GM19023 (cell line): ENCODE measurements at regions not wholly inside any gene's neighbourhood (a gene's known extent, or its start where the extent isn't known, plus 50 kb on each side); places are given as distances from the start of the nearest gene placed in this dataset.
A peak's percentile ranks its signal among the peaks of the same experiment; 100 is the strongest.

ENCODE experiments used
- ATAC-seq: cut with Tn5 transposase; IDR thresholded peaks from one replicate; pipeline ENCODE4 v1.9.1; 2021; ENCODE audit warnings: mild to moderate bottlenecking, moderate library complexity; ENCODE audit not compliant: unreplicated experiment

GRCh38 chr4:121526509-121526908 is 145.7 kb upstream of the QRFPR start:
- ATAC-seq, result no peak

- no peak for ATAC-seq
Observed at GRCh38 chr4:121519236-121519838, 138.5 kb upstream of the QRFPR start.

GRCh38 chr4:121517241-121517640 is 136.4 kb upstream of the QRFPR start:
- ATAC-seq, result no peak

GRCh38 chr4:121514443-121514842 is 133.6 kb upstream of the QRFPR start:
- ATAC-seq, result no peak

GRCh38 chr4:121510341-121510874 is 129.6 kb upstream of the QRFPR start:
- ATAC-seq, result peak; percentile 76

- ATAC-seq, result no peak
Observed at GRCh38 chr4:121485190-121485804, 104.5 kb upstream of the QRFPR start.

GRCh38 chr4:121484633-121485032 is 103.8 kb upstream of the QRFPR start:
- ATAC-seq, result peak; percentile 95

GRCh38 chr4:121479808-121480207 is 99.0 kb upstream of the QRFPR start:
- no peak for ATAC-seq

- ATAC-seq, result no peak
Observed at GRCh38 chr4:121477480-121477879, 96.7 kb upstream of the QRFPR start.

- no peak for ATAC-seq
Observed at GRCh38 chr4:121477079-121477478, 96.3 kb upstream of the QRFPR start.

- ATAC-seq, result no peak
Observed at GRCh38 chr4:121472937-121473721, 92.3 kb upstream of the QRFPR start.

- no peak for ATAC-seq
Observed at GRCh38 chr4:121464854-121465253, 84.0 kb upstream of the QRFPR start.

- peak; percentile 92 for ATAC-seq
Observed at GRCh38 chr4:121462660-121463261, 81.9 kb upstream of the QRFPR start.

- ATAC-seq, result no peak
Observed at GRCh38 chr4:121459026-121459425, 78.2 kb upstream of the QRFPR start.

- no peak for ATAC-seq
Observed at GRCh38 chr4:121457278-121457875, 76.6 kb upstream of the QRFPR start.

- ATAC-seq, result no peak
Observed at GRCh38 chr4:121455285-121455684, 74.5 kb upstream of the QRFPR start.

- ATAC-seq, result no peak
Observed at GRCh38 chr4:121454251-121454979, 73.6 kb upstream of the QRFPR start.

- ATAC-seq, result no peak
Observed at GRCh38 chr4:121451310-121451709, 70.5 kb upstream of the QRFPR start.

GRCh38 chr4:121449416-121449815 is 68.6 kb upstream of the QRFPR start:
- no peak for ATAC-seq

- ATAC-seq, result no peak
Observed at GRCh38 chr4:121448231-121448630, 67.4 kb upstream of the QRFPR start.
